SK-N-SH treated with all-trans-retinoic acid at 6 μM for 48 hours (cell line): ENCODE measurements at regions not wholly inside any gene's neighbourhood (a gene's known extent, or its start where the extent isn't known, plus 50 kb on each side); places are given as distances from the start of the nearest gene placed in this dataset.
"Not testable (repeated sequence)": the region's sequence is repeated elsewhere in the genome, so short reads cannot be mapped to it uniquely, and the experiment has no call there.

Experiments used
- ATAC-seq: fragments of 200-7000 bp; cut with Tn5 transposase; 3 replicates; pipeline ENCODE4 v1.9.1; 2020; ENCODE audit warnings: mild to moderate bottlenecking, moderate library complexity
- ARNTL ChIP-seq: fragments of 450-650 bp; formaldehyde crosslinking; IDR thresholded peaks from 2 replicates; pipeline ENCODE4 v1.5.0; 2020; ENCODE audit warnings: low read depth, mild to moderate bottlenecking, moderate library complexity, borderline replicate concordance
- BACH2 ChIP-seq: fragments of 250-450 bp; sonication (Bioruptor Pico); IDR thresholded peaks from 2 replicates; pipeline ENCODE4 v1.9.0; 2021; ENCODE audit warnings: mild to moderate bottlenecking, borderline replicate concordance
- CSDC2 ChIP-seq: fragments of 250-450 bp; sonication (Bioruptor Pico); IDR thresholded peaks from 2 replicates; pipeline ENCODE4 v1.5.0; 2020; ENCODE audit warnings: mild to moderate bottlenecking, moderate library complexity
- CSRNP3 ChIP-seq: fragments of 250-450 bp; sonication (Bioruptor Pico); IDR thresholded peaks from 2 replicates; pipeline ENCODE4 v1.5.1; 2021; ENCODE audit warnings: mild to moderate bottlenecking, moderate library complexity
- GLIS3 ChIP-seq: fragments of 250-450 bp; sonication (Bioruptor Pico); IDR thresholded peaks from 2 replicates; pipeline ENCODE4 v1.5.0; 2020; ENCODE audit warnings: mild to moderate bottlenecking, moderate library complexity
- ISL1 ChIP-seq: fragments of 250-450 bp; sonication (Bioruptor Pico); IDR thresholded peaks from 2 replicates; pipeline ENCODE4 v2.1.2; 2022; ENCODE audit warnings: mild to moderate bottlenecking, moderate library complexity
- OSR1 ChIP-seq: fragments of 250-450 bp; sonication (Bioruptor Pico); IDR thresholded peaks from 2 replicates; pipeline ENCODE4 v1.8.0; 2022; ENCODE audit warnings: moderate library complexity, mild to moderate bottlenecking, inconsistent platforms
- PPARA ChIP-seq: fragments of 250-450 bp; sonication (Bioruptor Pico); IDR thresholded peaks from 2 replicates; pipeline ENCODE4 v1.5.0; 2020; ENCODE audit warnings: mild to moderate bottlenecking, borderline replicate concordance
- RARB ChIP-seq: fragments of 250-450 bp; sonication (Bioruptor Pico); IDR thresholded peaks from 2 replicates; pipeline ENCODE4 v1.8.0; 2021; ENCODE audit warnings: mild to moderate bottlenecking, moderate library complexity
- TOX ChIP-seq: fragments of 250-450 bp; sonication (Bioruptor Pico); IDR thresholded peaks from 2 replicates; pipeline ENCODE4 v1.8.0; 2021; ENCODE audit warnings: mild to moderate bottlenecking, moderate library complexity, borderline replicate concordance
- ZFP3 ChIP-seq: fragments of 250-450 bp; sonication (Bioruptor Pico); IDR thresholded peaks from 2 replicates; pipeline ENCODE4 v1.5.0; 2020; ENCODE audit warnings: mild to moderate bottlenecking, moderate library complexity
- ZFP30 ChIP-seq: fragments of 450-650 bp; formaldehyde crosslinking; IDR thresholded peaks from 2 replicates; pipeline ENCODE4 v1.5.0; 2022; ENCODE audit warnings: mild to moderate bottlenecking, moderate library complexity
- ZNF565 ChIP-seq: fragments of 450-650 bp; formaldehyde crosslinking; conservative IDR thresholded peaks from 2 replicates; pipeline ENCODE4 v1.5.0; 2020; ENCODE audit warnings: low read depth, mild to moderate bottlenecking, moderate library complexity
- ZNF70 ChIP-seq: fragments of 450-650 bp; formaldehyde crosslinking; IDR thresholded peaks from 2 replicates; pipeline ENCODE4 v1.5.0; 2020; ENCODE audit warnings: mild to moderate bottlenecking, moderate library complexity
- ZNF8 ChIP-seq: fragments of 450-650 bp; formaldehyde crosslinking; IDR thresholded peaks from 2 replicates; pipeline ENCODE4 v1.5.0; 2020; ENCODE audit warnings: mild to moderate bottlenecking, moderate library complexity
- TF ChIP-seq, protein P1 (sequence below): fragments of 250-450 bp; sonication (Bioruptor Pico); IDR thresholded peaks from 2 replicates; pipeline ENCODE4 v1.5.0; 2020; ENCODE audit warnings: mild to moderate bottlenecking, moderate library complexity
- TF ChIP-seq, protein P2 (sequence below): fragments of 250-450 bp; sonication (Bioruptor Pico); IDR thresholded peaks from 2 replicates; pipeline ENCODE4 v1.5.1; 2020; ENCODE audit warnings: low read depth, mild to moderate bottlenecking, moderate library complexity

GRCh38 chr21:41570791-41571355 is 62.9 kb upstream of the TMPRSS2 start:
- no peak for ATAC-seq
- TF ChIP-seq OSR1 (CRISPR knock-in tag), result no peak
- TF ChIP-seq, protein P1, sequence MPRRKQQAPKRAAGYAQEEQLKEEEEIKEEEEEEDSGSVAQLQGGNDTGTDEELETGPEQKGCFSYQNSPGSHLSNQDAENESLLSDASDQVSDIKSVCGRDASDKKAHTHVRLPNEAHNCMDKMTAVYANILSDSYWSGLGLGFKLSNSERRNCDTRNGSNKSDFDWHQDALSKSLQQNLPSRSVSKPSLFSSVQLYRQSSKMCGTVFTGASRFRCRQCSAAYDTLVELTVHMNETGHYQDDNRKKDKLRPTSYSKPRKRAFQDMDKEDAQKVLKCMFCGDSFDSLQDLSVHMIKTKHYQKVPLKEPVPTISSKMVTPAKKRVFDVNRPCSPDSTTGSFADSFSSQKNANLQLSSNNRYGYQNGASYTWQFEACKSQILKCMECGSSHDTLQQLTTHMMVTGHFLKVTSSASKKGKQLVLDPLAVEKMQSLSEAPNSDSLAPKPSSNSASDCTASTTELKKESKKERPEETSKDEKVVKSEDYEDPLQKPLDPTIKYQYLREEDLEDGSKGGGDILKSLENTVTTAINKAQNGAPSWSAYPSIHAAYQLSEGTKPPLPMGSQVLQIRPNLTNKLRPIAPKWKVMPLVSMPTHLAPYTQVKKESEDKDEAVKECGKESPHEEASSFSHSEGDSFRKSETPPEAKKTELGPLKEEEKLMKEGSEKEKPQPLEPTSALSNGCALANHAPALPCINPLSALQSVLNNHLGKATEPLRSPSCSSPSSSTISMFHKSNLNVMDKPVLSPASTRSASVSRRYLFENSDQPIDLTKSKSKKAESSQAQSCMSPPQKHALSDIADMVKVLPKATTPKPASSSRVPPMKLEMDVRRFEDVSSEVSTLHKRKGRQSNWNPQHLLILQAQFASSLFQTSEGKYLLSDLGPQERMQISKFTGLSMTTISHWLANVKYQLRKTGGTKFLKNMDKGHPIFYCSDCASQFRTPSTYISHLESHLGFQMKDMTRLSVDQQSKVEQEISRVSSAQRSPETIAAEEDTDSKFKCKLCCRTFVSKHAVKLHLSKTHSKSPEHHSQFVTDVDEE (CRISPR knock-in tag), result no peak
- TF ChIP-seq PPARA (CRISPR knock-in tag), result no peak
- no peak for TF ChIP-seq CSDC2 (CRISPR knock-in tag)
- no peak for TF ChIP-seq CSRNP3 (CRISPR knock-in tag)
- no peak for TF ChIP-seq BACH2 (CRISPR knock-in tag)

DNA sequence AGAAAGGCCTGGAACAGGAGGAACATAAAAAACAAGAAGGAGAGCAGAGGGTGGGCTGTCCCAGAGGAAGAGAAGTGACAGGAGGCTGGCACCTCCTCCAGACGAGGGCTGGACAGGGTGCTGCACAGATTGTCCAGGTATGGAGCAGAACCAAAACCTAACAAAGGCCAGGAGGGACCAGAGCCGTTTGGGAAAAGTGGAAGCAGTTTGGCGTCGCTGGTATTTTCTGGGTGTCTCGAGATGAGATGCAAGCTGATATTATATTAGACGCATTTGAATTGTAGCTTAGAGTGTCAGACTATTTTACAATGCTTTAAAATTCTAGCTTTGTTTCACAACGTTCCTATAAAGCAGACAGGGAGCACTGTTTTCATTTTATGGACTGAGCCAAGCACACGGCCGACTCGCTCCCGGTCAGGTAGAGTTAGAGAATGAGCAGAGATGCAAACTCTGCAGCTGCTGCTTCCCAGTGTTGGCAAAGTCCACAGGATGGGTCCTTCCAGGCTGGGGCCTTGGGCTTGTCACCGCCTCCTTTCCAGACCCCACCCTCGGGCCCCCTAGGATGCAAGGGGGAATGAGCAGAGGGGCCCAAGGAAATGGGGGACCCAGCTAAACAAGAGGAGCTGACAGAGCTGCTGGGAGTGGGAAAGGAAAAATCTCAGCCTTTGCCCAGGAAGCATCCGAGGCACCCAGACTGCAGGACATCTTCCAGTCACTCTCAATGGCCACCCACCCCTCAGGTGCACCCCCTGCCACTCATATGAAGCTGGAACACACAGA is 60.8 kb upstream of the TMPRSS2 start:
- TF ChIP-seq ISL1 (CRISPR knock-in tag) (no peak), ZNF8 (no peak), ZNF565 (CRISPR knock-in tag) (no peak), ZFP30 (CRISPR knock-in tag) (no peak), CSDC2 (CRISPR knock-in tag) (no peak)
- ATAC-seq, result no peak

DNA sequence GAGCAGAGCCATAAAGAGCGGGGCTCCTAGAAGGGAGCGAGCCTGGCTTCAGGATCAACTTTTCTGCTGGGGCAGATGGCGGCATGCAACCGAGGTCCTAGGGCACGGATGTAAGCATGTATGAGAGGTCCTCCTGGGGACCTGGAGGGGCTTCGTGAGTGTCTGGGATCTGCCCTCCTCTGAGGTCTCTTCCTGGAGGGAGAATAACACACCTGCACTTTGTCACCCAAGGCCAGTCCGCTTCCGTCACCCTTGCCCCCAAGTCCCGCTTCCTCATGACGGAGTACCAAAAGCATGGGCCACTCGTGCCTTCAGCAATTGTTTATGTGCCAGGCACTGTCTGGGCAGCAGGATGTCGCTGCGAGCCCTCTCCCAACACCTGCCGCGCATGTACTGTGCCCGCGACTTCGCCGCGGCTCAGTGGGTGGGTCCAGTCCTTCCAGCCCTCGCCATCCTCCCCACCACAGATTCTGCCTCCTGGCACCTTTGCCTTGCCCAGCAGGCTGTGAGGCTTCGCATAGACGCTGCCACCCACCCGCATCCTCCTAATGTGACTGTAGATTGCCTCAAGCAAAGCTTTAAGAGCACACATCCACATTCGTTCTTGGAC is 60.0 kb upstream of the TMPRSS2 start:
- ATAC-seq, result no peak
- TF ChIP-seq ZFP3 (no peak), ZNF70 (CRISPR knock-in tag) (no peak), ARNTL (CRISPR knock-in tag) (no peak), ZFP30 (CRISPR knock-in tag) (no peak), RARB (CRISPR knock-in tag) (no peak), BACH2 (CRISPR knock-in tag) (no peak), TOX (CRISPR knock-in tag) (no peak), GLIS3 (CRISPR knock-in tag) (no peak), OSR1 (CRISPR knock-in tag) (no peak), PPARA (CRISPR knock-in tag) (no peak)
- TF ChIP-seq, protein P1 (CRISPR knock-in tag), result no peak

GRCh38 chr21:41567237-41567636 is 59.3 kb upstream of the TMPRSS2 start:
- not testable (repeated sequence) for ATAC-seq

GRCh38 chr21:41566500-41567014 is 58.6 kb upstream of the TMPRSS2 start:
- TF ChIP-seq, protein P2, sequence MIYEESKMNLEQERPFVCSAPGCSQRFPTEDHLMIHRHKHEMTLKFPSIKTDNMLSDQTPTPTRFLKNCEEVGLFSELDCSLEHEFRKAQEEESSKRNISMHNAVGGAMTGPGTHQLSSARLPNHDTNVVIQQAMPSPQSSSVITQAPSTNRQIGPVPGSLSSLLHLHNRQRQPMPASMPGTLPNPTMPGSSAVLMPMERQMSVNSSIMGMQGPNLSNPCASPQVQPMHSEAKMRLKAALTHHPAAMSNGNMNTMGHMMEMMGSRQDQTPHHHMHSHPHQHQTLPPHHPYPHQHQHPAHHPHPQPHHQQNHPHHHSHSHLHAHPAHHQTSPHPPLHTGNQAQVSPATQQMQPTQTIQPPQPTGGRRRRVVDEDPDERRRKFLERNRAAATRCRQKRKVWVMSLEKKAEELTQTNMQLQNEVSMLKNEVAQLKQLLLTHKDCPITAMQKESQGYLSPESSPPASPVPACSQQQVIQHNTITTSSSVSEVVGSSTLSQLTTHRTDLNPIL (CRISPR knock-in tag), result no peak
- no peak for TF ChIP-seq ISL1 (CRISPR knock-in tag)
- no peak for TF ChIP-seq RARB (CRISPR knock-in tag)
- no peak for TF ChIP-seq ZFP3
- TF ChIP-seq, protein P1 (CRISPR knock-in tag), result no peak
- ATAC-seq, result no peak
